T-helper 22 cell (primary cell): ENCODE measurements at regions not wholly inside any gene's neighbourhood (a gene's known extent, or its start where the extent isn't known, plus 50 kb on each side); places are given as distances from the start of the nearest gene placed in this dataset.

ENCODE experiments used
- DNase-seq: peaks from one replicate; pipeline ENCODE4 v3.0.0-alpha.2; 2020; ENCODE audit warnings: low read depth

GRCh38 chr2:204183608-204184007 lies 247.0 kb downstream of the ICOS start:
- DNase-seq: no peak

DNA sequence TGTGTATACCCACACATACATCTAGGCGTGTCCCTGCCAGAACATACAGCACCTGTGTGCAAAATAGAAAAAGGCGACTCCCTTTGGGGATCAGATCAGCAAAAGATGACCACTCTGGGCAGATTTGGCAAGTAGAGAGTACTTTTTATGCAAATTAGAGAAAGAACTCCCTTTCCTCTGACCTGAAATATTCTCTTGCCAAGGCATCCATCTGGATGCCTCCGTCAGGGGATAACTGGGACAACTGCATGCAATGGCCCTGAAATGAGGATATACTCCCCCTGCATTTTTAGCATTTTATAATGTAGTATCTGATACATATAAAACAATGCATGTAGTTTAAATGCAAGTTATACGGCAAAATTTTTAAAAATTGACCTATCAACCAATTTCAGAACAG lies 247.7 kb downstream of the ICOS start:
- no peak for DNase-seq

- DNase-seq: no peak
Observed at GRCh38 chr2:204187229-204188083, 250.9 kb downstream of the ICOS start.

DNA sequence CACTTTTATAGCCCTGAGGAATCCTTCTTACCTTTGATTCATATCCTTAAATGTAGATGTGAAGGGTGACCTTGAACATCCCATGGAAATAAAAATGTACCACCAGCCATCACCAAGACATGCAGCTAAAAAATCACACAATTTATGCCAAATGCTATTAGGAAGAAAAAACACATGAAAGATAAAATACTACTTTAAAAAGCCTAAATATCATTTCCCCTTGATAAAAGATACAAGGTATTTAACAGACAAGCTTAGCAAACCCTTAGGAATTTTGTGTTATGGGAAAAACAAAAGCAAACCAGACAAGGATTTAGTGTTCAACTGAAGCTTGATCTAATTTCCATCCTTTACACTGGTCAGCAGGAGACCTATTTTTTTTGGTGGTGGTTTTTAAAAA lies 255.0 kb downstream of the ICOS start:
- no peak for DNase-seq

DNA sequence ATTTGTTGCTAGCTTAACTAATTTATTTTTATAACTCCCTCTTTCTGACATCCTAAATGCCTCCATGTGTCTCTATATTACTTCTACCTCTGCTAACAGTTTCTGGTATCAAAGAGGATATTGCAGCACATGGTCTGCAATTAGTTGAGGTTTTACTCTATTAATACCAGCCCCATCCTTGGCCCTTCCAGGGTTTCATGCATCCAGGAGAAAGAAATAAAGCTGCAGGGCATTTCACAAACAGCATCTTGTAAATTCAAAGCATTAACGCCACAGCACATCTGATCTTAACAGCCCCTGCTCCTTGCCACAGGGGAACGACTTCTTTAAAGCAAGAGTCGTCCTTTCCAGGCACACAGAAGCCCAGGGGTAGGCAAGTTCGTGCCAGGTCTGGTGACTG lies 258.9 kb downstream of the ICOS start:
- no peak for DNase-seq

GRCh38 chr2:204197336-204198005 lies 260.9 kb downstream of the ICOS start:
- no peak for DNase-seq

GRCh38 chr2:204199357-204199756 lies 262.8 kb downstream of the ICOS start:
- no peak for DNase-seq

- DNase-seq: no peak
Observed at GRCh38 chr2:204201507-204201906, 264.9 kb downstream of the ICOS start.

DNA sequence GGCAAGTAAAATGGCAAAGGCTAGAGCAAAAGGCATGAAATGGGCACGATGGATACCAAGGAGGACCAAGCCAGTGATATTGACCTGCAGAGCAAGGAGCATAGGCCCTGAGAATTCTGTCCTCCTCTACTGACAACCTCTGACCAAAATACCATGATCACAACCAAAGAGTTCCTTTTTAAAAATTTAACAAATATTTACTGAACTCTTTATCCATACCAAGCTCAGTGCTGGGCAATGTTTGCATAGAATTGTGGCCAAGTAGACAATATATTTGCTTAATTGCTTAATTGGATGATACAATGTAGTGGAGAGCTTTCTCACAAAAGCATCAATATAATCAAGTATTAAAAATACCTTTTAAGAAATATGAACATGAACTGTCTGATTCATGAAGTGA lies 265.7 kb downstream of the ICOS start:
- no peak for DNase-seq

GRCh38 chr2:204203704-204204103 lies 267.1 kb downstream of the ICOS start:
- DNase-seq: no peak

GRCh38 chr2:204205082-204205481 lies 268.5 kb downstream of the ICOS start:
- DNase-seq: no peak

DNA sequence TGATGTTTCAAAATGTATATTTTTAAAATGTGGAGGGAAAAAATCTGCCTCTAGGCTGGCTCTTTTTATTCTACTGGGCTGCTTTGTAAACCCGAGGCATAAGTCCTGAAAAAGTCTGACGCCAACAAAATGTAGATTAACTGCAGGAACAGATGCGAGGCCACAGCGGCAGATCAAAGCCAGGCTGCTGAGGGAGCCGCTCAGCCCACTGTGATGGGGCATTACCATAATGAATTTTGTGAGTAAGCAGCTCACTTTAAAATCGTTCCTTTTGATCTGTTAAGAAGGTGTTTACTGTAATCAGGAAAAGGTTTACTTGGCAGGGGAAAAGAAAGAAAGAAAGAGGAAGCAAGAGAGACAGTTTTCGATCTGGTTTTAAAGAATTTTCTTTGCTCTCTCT lies 269.0 kb downstream of the ICOS start:
- no peak for DNase-seq

DNA sequence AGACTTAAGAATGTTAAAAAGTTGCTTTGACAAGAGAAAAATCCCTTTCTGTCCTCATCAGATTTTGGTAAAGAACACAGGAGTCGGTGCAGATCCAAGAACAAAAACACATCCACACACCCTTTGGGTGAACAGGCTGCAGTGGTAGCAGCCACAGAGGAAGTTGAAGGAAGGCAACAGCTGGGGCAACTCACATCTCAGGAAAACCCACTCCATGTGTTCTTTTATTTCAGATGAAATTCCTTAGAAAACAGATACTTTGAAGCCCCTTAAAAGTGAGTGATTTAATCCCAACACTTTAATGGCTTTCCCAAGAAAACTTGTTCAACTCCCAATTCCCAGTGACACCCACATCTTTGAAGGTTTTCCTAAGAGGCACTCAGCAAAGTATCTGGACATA lies 271.3 kb downstream of the ICOS start:
- DNase-seq: no peak

DNA sequence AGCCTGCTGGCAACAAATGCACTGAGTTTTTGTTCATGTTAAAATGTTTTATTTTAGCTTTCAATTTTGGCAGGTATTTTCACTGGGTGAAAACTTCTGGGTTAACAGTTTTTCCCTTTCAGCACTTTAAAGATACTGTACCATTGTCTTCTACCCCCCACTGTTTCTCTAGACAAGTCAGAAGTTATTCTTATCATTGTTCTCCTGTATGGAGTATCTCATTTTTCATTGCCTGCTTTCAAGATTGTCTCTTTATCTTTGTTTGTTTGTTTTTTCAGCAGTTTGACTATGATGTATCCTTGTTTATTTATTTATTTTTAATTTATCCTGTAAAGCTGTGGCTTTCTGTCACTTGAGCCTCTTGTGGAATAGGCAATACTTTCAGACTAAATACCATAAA lies 277.0 kb downstream of the ICOS start:
- no peak for DNase-seq

- no peak for DNase-seq
Observed at GRCh38 chr2:204218040-204218439, 281.5 kb downstream of the ICOS start.

DNA sequence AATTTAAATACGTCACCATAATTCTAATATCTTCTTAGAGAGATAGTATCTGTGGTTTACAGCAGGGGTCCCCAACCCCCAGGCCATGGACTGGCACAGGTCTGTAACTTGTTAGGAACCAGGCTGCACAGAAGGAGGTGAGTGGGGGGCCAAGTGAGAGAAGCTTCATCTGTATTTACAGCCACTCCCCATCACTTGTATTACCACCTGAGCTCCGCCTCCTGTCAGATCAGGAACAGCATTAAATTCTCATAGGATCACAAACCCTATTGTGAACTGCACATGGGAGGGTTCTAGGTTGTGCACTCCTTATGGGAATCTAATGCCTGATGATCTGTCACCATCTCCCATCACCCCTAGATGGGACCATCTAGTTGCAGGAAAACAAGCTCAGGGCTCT lies 282.6 kb downstream of the ICOS start:
- DNase-seq: no peak

GRCh38 chr2:204220896-204221295 lies 284.3 kb downstream of the ICOS start:
- DNase-seq: no peak

DNA sequence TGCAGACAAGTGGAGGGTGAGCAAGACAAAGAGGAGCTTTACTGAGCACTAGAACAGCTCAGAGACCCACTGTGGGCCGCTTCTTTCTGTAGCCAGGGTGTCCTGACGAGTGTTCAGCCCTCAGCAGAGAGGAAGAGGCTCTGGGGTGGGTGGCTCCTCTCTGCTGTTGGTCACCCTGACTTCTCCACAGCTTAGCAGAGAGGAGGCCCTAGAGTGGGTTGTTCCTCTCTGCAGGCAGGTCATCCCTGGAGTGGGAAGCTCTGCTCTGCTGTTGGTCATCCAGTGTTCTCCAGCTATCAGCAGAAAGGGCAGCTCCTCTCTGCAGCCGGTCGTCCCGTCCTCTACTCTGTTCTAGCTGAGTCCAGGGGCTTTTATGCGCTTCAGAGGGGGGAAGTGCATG lies 286.5 kb downstream of the ICOS start:
- no peak for DNase-seq

- no peak for DNase-seq
Observed at GRCh38 chr2:204223544-204223943, 287.0 kb downstream of the ICOS start.

- DNase-seq: no peak
Observed at GRCh38 chr2:204225671-204226073, 289.1 kb downstream of the ICOS start.

DNA sequence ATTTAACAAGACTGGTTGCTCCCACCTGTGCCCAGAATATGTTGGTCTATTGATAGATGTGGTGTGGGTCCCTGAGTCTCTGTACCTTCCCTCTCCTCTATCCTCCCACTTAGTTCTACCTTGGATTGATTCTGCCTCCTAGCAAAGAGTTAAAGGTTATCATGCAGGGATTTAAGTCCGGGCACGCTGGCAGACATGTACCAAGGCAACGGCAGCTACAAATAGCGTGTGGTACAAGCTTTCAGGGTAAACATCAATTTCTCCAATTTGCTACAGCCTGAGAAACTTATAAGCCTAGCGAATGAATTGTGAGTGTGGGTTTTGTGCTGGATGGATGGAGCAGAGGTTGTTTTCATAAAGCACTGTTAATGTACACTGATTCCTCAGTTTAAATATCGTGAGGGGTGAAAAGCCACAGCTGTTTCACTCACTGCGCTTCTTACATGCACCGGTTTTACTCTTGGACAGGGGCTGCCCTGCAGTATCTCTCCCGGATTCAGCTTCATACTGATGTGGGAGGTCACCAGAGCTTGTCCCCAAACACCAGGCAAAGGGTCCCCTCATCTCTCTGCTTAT lies 289.8 kb downstream of the ICOS start:
- DNase-seq: no peak

DNA sequence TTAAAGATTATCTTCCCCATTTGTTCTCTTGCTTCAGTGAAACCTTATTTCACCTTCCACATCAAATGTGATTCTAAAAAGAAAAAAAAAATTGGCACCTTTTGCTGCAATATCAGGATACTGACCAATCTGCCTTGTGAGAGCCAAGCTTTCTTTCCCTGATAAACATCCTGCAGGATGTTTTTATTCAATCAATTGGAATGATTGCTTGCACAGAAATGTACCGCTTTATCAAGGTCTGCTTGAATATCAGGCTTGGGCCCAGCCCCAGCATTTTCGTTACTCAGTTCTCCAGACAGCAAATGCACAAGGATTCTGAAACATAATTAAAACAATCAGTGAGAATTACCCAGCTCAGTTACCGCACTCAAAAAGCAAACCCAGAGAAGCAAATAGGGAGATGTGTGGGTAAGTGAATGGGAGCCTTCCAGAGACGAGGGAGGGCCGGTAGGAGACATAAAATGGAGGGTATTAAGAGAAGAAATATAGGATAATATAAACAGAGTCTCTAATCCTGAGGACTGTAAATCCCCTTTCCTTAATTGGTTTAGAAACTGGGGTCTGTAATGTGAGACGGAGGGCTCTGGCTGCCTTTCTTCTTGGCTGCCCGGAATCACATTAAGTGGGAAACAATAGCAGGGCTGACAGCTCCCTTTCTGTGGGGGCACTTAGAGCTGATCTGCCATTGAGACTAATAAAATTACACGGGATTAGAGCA lies 291.8 kb downstream of the ICOS start:
- no peak for DNase-seq

GRCh38 chr2:204234248-204234647 lies 297.7 kb downstream of the ICOS start:
- DNase-seq: no peak
